WTC11 (cell line): ENCODE measurements at regions not wholly inside any gene's neighbourhood (a gene's known extent, or its start where the extent isn't known, plus 50 kb on each side); places are given as distances from the start of the nearest gene placed in this dataset.

ENCODE experiments used
- CTCF ChIP-seq: fragments of 200-600 bp; IDR thresholded peaks from 2 replicates; pipeline ENCODE4 v1.8.0; 2022; ENCODE audit warnings: antibody characterized with exemption
- ZBTB43 ChIP-seq: sonication (generic); formaldehyde crosslinking; IDR thresholded peaks from 2 replicates; pipeline ENCODE4 v1.8.1; 2023; ENCODE audit warnings: mild to moderate bottlenecking, missing genetic modification reagents

GRCh38 chr10:53701213-53701612 is 928.6 kb upstream of the MBL2 start:
- TF ChIP-seq CTCF, result no peak
- no peak for TF ChIP-seq ZBTB43 (CRISPR knock-in tag)
